Uterus (tissue), 3 donors: ENCODE measurements at regions not wholly inside any gene's neighbourhood (a gene's known extent, or its start where the extent isn't known, plus 50 kb on each side); places are given as distances from the start of the nearest gene placed in this dataset.

ENCODE experiments used
- DNase-seq, 2 donors: peaks; one replicate each; pipeline ENCODE4 v3.0.0-alpha.2; 2019 to 2020
- H3K27ac ChIP-seq, 2 donors: fragments of 200-600 bp; sonication (generic); 1 replicate in 1 of 2; 2 replicates in 1 of 2; pipeline ENCODE4 v1.5.1; 2016 to 2018
- H3K27me3 ChIP-seq, 2 donors: fragments of 200-600 bp; sonication (generic); one replicate each; pipeline ENCODE4 v1.5.1; 2018 to 2019; ENCODE audit warnings: control low read depth in 1 of 2
- H3K36me3 ChIP-seq, 2 donors: fragments of 200-600 bp; sonication (generic); one replicate each; pipeline ENCODE4 v1.5.1; 2019; ENCODE audit warnings: control low read depth in 1 of 2
- H3K4me1 ChIP-seq, 2 donors: fragments of 200-600 bp; sonication (generic); one replicate each; pipeline ENCODE4 v1.5.1; 2018 to 2019; ENCODE audit warnings: control low read depth in 1 of 2
- H3K4me3 ChIP-seq, 2 donors: fragments of 200-600 bp; sonication (generic); 1 replicate in 1 of 2; 2 replicates in 1 of 2; pipeline ENCODE4 v1.5.1; 2018 to 2019; ENCODE audit warnings: mild to moderate bottlenecking in 1 of 2
- H3K9me3 ChIP-seq, 2 donors: fragments of 200-600 bp; sonication (generic); one replicate each; pipeline ENCODE4 v1.5.1; 2019; ENCODE audit warnings: control low read depth in 1 of 2
- POLR2A ChIP-seq, 2 donors: fragments of 450-650 bp; IDR thresholded peaks; one replicate each; pipeline ENCODE4 v1.6.1; 2016; ENCODE audit warnings: antibody characterized with exemption in 2 of 2, mild to moderate bottlenecking in 1 of 2, moderate library complexity in 1 of 2
- intact Hi-C: fragments of 100-400 bp; cut with DNase I; formaldehyde crosslinking; loops from one replicate; pipeline ENCODE4 v1.15.1; 2023; ENCODE audit warnings: low total_unique reads
- TF ChIP-seq, protein P1 (sequence below), 4 experiments: fragments of 200-600 bp in 2 of 4; fragments of 450-650 bp in 2 of 4; sonication (generic) in 2 of 4; IDR thresholded peaks; one replicate each; pipeline ENCODE4 v1.5.1; 2016 to 2019; ENCODE audit warnings: antibody characterized with exemption in 4 of 4, mild to moderate bottlenecking in 2 of 4, moderate library complexity in 1 of 4
- donor health status: DM: yes; HTN: yes; CAD: no.

DNA sequence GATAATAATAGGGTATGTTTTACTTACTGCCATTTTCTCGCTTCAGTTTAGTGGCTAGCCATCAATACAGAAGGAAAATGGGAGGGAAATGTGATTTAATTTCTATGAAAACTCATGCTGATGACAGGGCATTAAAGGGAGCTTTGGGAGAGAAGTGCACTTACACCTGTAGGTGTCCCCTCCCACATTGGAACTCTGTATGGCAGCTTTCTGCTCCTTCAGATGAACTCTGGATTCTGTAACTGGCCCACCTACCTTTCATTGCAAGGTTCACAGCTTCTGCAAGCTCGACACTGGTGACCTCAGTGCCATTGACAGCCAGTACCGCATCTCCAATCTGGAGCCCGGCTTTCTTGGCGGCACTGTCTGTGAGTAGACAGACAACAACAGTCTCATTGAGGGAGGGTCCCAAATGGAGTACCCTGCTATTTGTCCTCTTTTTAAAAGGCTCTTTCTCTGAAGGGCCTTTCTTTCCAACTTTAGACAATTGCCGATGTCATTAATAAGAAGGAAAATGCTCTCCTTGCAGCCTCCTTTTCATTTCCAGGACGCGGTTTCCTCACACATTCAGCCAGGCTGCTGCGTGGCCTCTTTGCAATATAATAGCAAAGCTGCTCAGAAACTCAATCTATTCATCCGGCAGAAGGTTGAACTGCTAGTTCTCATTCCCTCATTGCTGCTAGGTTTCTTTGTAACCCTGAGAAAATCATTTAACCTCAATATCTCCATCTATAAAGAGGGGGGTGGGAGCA, 63.6 kb downstream of the NUDT12 start:
- TF ChIP-seq, protein P1, sequence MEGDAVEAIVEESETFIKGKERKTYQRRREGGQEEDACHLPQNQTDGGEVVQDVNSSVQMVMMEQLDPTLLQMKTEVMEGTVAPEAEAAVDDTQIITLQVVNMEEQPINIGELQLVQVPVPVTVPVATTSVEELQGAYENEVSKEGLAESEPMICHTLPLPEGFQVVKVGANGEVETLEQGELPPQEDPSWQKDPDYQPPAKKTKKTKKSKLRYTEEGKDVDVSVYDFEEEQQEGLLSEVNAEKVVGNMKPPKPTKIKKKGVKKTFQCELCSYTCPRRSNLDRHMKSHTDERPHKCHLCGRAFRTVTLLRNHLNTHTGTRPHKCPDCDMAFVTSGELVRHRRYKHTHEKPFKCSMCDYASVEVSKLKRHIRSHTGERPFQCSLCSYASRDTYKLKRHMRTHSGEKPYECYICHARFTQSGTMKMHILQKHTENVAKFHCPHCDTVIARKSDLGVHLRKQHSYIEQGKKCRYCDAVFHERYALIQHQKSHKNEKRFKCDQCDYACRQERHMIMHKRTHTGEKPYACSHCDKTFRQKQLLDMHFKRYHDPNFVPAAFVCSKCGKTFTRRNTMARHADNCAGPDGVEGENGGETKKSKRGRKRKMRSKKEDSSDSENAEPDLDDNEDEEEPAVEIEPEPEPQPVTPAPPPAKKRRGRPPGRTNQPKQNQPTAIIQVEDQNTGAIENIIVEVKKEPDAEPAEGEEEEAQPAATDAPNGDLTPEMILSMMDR (IDR thresholded peaks at IDR 0.05) = no peak
- TF ChIP-seq POLR2A (IDR thresholded peaks at IDR 0.05) = no peak
- no peaks in the 10 kb centered on the region for H3K27me3 ChIP-seq
- intact Hi-C loops = no loop called here
- H3K27ac ChIP-seq = no peak overlapping the region
- H3K36me3 ChIP-seq = no peaks in the 10 kb centered on the region
- H3K9me3 ChIP-seq = no peaks in the 10 kb centered on the region
- DNase-seq = no peak
- H3K4me1 ChIP-seq = no peaks in the 10 kb centered on the region
- no peak overlapping the region for H3K4me3 ChIP-seq

DNA sequence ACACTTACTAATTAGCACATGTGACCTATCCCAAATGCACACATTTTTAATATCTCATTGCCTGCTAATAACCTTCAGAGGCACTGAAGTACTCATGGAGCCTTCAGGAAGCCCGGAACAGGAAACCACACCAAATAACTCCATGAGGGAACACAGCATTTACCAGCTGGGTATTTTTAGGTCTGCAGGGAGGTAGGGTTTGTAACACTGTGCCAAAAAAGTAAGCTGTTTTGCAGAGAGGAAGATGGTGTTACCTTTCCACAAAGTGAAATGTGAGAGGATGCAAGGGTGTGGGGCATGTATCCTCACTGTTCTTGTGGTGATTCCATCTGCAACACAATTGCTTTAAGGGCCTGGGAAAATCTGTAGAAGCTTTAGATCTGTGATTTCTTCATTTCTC, 64.4 kb downstream of the NUDT12 start:
- Histone ChIP-seq H3K9me3 (no peaks in the 10 kb centered on the region), H3K27ac (no peak overlapping the region), H3K27me3 (no peaks in the 10 kb centered on the region), H3K36me3 (no peaks in the 10 kb centered on the region), H3K4me3 (no peak overlapping the region), H3K4me1 (no peaks in the 10 kb centered on the region)
- intact Hi-C loops = no loop called here
- TF ChIP-seq, protein P1 (IDR thresholded peaks at IDR 0.05) = no peak
- no peak for TF ChIP-seq POLR2A (IDR thresholded peaks at IDR 0.05)
- DNase-seq = no peak

DNA sequence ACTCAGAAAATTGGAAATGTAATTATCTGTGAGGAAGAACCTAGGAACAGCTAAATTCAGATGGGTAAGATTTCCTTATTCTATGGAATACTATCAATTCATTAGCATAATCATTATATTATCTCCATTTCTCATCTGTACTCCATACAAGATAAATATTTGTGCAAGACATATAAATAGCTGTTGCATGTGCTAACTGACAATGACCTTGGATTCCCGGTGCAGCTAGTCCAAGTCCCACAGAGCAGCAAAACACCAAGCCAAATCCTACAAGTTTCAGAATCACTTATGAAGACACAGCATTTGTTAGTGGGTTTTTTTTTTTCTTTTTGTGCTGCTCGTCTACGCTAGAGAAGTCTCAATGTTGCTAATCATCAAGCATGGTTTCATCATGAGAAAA, 64.8 kb downstream of the NUDT12 start:
- TF ChIP-seq, protein P1 (IDR thresholded peaks at IDR 0.05) = no peak
- no peak for TF ChIP-seq POLR2A (IDR thresholded peaks at IDR 0.05)
- H3K9me3 ChIP-seq = no peaks in the 10 kb centered on the region
- no peaks in the 10 kb centered on the region for H3K4me1 ChIP-seq
- intact Hi-C loops = no loop called here
- no peak overlapping the region for H3K27ac ChIP-seq
- no peak overlapping the region for H3K4me3 ChIP-seq
- no peak for DNase-seq
- no peaks in the 10 kb centered on the region for H3K27me3 ChIP-seq
- H3K36me3 ChIP-seq = no peaks in the 10 kb centered on the region

DNA sequence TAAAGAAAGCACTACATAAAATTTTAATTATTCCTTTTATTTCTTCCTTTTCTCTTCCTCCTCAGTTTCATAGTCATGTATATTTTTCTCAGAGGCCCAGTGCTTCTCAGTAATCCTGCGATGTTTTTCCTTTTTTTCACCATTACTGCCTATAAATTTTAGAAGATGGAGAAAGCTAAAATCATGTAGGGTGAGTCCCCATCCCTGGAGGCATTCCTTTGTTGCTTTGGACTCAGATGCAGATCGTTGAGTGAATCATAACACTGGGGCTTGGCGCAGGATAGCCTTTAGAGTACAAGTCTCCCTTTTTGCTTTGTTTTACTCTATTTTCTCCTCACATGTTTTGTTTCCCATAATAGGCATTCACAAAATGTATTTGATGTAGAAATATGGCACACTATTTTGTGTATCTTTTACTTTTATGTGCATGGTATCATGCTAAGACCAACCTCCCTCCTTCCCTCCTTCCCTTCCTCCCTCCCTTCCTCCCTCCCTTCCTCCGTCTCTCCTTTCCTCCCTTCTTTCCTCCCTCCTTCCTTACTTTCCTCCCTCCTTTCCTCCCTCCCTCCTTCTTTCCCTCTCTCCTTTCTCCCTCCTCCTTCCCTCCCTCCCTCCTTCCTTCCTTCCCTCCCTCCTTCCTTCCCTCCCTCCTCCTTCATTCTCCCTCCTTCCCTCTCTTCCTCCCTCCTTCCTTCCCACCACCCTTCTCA, 72.4 kb downstream of the NUDT12 start:
- no peaks in the 10 kb centered on the region for H3K36me3 ChIP-seq
- H3K4me3 ChIP-seq = no peak overlapping the region
- H3K4me1 ChIP-seq = no peaks in the 10 kb centered on the region
- H3K27ac ChIP-seq = no peak overlapping the region
- intact Hi-C loops = no loop called here
- TF ChIP-seq, protein P1 (IDR thresholded peaks at IDR 0.05) = no peak
- TF ChIP-seq POLR2A (IDR thresholded peaks at IDR 0.05) = no peak
- no peak for DNase-seq
- no peaks in the 10 kb centered on the region for H3K9me3 ChIP-seq
- H3K27me3 ChIP-seq = no peaks in the 10 kb centered on the region

DNA sequence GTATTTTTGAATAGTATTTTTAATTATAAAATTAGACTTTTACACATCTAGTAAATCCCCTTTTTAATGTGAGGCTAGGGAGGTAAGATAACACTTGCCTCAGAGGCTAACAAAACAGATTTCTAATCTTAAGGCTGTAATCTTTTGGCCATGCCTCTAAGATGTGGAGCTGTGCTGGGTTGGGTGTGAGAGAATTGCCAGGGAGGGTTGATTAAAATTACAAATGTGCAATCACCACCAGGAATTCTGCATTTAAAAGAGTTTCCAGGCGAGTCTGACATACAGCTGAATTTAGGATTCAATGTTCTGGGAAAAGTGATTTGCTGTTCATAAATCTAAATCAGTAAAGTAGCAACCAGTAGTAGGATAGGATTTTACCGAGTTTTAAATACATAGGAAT, 73.3 kb downstream of the NUDT12 start:
- Histone ChIP-seq H3K9me3 (no peaks in the 10 kb centered on the region), H3K4me3 (no peak overlapping the region), H3K27me3 (no peaks in the 10 kb centered on the region), H3K27ac (no peak overlapping the region), H3K4me1 (no peaks in the 10 kb centered on the region), H3K36me3 (no peaks in the 10 kb centered on the region)
- DNase-seq = no peak
- intact Hi-C loops = no loop called here
- no peak for TF ChIP-seq POLR2A (IDR thresholded peaks at IDR 0.05)
- TF ChIP-seq, protein P1 (IDR thresholded peaks at IDR 0.05) = no peak
